SK-MEL-5 (cell line): ENCODE measurements at regions not wholly inside any gene's neighbourhood (a gene's known extent, or its start where the extent isn't known, plus 50 kb on each side); places are given as distances from the start of the nearest gene placed in this dataset.

ENCODE experiments used
- DNase-seq: peaks from one replicate; pipeline ENCODE4 v3.0.0-alpha.2; 2016; ENCODE audit warnings: low read depth, low spot score
- in situ Hi-C: cut with HindIII; loops from 2 replicates; pipeline ENCODE4 v1.10.0; 2016; ENCODE audit warnings: low sequenced_read_pairs, high pct_unique_total_duplicates, low pct_unique_long_range_greater_than_20kb

DNA sequence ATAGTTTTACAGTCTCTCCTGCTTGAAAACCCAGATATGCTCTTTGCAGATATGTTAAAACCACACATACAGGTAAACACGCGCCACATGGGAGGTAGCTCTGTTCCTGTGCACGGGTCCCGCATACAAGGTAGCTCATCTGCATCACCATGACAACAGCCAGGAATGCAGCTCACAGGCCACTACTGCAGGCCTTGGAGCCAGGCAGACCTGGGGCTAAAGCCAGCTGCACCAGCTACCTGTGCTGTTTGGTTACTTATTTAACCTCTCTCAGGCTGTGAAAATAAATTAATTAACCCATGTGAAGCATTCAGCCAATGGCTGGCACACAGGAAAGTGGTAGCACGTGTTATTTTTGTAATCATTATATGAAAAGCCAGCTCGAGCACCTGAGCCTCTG, 428.3 kb downstream of the TNS3 start:
- in situ Hi-C loops: no loop called here
- DNase-seq: no peak

GRCh38 chr7:47153058-47153457, 428.9 kb downstream of the TNS3 start:
- DNase-seq: no peak
- in situ Hi-C loops: no loop called here

GRCh38 chr7:47152307-47152706, 429.6 kb downstream of the TNS3 start:
- no peak for DNase-seq
- in situ Hi-C loops: no loop called here

DNA sequence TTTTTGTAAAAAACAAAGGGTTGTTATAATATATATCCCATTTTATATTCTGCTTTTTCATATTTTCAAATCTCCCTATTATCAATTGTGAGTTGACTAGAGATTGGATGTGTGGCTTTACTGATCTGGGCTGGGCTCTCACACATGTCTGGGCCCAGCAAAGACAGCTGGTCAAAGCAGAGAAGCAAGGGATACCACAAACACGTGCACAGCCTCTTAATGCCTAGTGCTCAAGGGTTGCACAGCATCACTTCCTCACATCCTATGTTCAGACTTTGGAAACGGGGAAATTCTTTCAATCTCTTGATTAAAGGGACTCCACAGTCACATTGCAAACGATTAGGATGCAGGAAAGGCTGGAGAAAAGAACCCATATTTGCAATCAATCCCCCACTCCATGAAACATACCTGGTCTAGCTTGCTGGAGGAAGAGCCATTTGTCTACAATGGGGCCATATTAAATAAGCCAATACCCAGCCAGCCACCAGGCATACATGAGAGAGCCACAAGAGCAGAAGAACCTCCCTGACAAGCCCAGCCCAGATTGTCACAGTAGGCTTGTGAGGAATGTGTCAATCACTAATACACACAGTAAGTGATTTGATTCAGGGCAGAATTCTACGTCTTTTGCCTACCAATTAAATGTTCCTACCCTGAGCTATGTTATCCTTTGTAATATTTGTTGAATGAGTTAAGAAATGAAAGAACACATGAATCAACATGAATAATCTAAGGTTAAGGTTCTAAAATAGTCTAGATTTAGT, 431.2 kb downstream of the TNS3 start:
- DNase-seq: no peak
- in situ Hi-C loops: no loop called here

GRCh38 chr7:47149971-47150370, 431.9 kb downstream of the TNS3 start:
- in situ Hi-C loops: no loop called here

DNA sequence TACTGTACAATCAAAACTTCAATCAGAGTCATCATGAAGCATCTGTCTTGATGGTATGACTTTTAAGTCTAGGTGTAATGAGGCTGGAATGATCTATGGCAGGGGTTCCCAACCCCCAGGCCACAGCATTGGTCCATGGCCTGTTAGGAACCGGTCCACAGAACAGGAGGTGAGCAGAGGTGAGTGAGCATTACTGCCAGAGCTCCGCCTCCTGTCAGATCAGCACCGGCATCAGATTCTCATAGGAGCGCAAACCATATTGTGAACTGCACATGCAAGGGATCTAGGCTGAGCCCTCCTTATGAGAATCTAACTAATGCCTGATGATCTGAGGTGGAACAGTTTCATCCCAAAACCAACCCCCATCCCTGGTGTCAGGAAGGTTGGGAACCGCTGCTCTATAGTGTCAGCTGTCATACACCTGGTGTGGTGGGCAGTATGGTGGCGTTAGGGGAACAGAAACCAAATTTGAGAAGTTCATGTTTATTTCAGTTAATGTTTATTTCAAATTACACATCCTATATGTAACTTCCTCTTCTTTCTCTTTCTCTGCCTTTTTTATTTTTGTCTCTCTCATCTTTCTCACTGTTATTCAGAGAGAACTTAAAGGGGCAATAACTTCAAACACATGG, 432.6 kb downstream of the TNS3 start:
- in situ Hi-C loops: no loop called here
- DNase-seq: no peak

More at GRCh38 chr7:47149971-47150370, 431.9 kb downstream of the TNS3 start:
- DNase-seq: no peak

DNA sequence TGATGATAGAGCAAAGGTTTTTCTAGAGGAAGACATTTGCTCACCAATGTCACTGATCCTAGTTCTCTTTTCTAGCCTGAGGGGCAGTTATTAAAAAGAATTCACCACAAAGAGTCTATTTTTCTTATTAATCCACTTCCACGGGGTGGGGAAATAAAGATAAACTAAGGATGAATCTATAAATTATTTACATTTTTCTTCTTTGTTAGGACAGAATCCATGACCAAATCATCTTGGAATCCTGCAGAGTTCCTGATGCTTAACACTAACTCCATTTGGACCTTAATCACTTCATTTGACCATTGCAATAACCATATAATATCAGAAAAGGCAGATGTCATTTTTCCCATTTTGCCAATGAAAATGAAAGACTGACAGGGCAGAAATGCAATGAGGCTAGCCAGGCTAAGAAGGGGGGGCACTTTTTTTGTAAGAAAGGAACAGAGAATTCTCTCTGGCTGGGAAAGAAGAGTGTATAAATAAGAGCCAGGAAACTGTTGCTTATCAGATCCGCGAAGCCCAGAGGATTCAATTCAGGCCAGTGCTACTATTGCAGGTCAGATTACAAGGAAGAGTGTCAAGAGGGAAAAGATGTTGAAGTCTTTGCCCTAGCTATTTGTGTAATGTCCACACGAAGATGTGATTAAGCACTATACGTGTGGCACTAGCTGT, 433.2 kb downstream of the TNS3 start:
- no peak for DNase-seq
- in situ Hi-C loops: no loop called here

GRCh38 chr7:47147213-47147631, 434.7 kb downstream of the TNS3 start:
- in situ Hi-C loops: no loop called here
- DNase-seq: no peak

- in situ Hi-C loops: no loop called here
- DNase-seq: no peak
Observed at GRCh38 chr7:47145982-47146381, 435.9 kb downstream of the TNS3 start.

DNA sequence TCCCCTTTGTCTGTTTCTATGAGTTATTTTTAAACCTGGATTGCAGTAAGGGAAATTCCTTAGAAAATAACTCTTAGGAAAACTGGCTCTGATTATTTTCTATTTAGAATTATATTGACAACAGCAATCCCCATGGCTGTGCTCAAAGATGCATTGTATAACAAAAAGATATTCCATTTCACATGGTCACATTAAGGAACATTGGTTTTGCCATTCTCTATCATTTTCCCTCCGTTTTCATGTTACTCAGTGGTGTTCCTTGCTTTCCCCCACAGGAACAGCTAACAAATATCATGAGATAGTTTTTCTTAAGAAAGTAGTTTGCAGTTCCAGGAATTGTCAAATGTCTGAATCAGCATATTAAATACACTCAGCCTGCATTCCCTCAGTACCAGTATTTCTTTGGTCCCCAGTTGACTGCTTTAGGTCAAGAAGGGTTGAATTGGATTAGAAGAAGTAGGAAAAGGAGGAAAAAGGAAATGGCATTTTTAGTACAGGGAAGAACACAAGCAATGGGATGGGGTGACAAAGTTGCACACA, 436.7 kb downstream of the TNS3 start:
- in situ Hi-C loops: no loop called here
- no peak for DNase-seq

DNA sequence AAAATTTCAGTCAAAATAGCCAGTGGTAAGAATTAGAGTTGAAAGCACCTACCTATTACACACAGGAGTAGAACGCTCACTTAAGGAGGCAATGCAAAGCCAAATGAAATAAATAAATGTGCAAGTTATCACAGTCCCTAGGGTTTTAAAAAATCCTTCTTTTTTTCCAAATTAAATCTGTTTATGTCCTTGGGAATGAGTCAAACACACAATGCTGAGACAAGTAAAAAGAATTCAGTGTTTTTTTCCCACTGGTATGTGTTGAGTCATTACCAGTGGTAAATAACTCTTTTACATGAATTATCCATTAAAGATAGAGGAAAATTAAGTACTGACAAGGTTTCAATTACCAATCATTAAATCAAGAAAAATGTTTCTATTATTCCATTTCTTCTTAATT, 438.6 kb downstream of the TNS3 start:
- in situ Hi-C loops: no loop called here
- no peak for DNase-seq

- in situ Hi-C loops: no loop called here
- no peak for DNase-seq
Observed at GRCh38 chr7:47142867-47143175, 439.1 kb downstream of the TNS3 start.

DNA sequence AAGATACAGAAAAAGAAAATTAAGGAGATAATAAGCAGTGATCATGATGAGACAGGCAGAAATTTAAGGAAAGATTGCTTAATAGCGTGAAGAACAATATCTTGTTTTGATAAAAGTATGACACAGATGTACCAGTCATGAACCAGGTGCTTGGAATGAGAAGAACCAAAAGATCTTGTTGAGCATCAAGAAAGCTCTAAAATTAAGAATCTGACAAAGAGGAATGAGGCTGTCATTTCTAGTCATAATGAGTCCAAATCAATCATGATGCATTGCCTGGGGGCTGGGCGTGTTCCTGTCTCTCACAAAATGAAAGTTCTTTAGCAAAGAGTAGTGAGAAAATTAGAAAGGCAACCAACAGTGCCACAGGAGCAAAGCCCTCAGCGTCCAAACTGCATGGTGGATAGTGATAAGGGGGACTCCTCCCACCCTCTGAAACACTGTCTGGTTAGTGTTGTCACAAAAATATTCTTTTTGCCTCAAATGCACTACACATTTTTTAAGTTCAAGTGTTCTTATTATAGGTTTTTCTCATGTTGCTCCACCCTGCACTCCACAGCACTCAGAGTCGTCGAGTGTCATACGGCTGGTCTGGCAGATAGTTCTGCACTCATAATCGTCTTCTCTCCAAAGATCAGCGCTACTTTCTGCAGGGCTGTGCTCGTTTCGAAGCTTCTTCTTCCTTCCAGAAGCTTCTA, 439.6 kb downstream of the TNS3 start:
- no peak for DNase-seq
- in situ Hi-C loops: no loop called here

- in situ Hi-C loops: no loop called here
- DNase-seq: no peak
Observed at GRCh38 chr7:47132471-47132870, 449.4 kb downstream of the TNS3 start.

DNA sequence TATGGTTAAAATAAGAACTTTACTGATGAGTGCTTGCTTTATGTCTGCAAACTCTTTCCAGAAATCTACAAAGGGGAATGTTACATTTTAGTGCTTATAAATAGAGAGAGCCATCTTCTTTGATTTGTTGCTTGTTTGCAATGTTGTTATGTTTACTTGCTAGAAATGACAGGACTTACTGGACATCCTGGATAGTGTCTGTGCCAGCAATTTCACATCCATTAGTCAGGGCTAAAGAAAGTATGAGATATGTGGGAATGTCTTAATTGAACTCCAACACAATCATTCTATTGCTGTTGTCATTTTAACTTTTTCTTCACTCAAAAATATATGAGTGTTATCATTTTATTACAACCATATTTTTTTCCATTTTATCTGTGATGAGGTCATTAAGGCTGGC, 453.2 kb downstream of the TNS3 start:
- DNase-seq: no peak
- in situ Hi-C loops: no loop called here

DNA sequence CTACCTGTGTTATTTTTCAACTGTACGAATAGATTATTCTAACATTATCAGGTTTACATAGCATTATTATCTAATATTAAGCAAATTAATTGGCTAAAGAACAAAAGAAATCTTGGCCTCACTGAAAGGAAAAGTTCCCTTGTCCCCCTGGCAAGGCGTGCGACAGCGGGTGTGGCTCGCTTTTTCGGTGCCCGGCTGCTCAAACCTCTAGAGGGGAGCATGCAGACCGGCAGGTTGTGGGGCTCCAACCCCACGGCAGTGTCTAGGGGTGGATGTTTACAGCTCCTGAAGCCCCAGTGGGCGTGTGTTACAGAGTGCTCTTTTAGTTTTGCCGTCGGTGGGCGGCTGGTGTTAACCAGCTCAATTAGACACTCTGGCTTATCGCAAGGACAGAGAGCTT, 456.4 kb downstream of the TNS3 start:
- no peak for DNase-seq
- in situ Hi-C loops: no loop called here

GRCh38 chr7:47119261-47119865, 462.5 kb downstream of the TNS3 start:
- DNase-seq: no peak
- in situ Hi-C loops: no loop called here

GRCh38 chr7:47104206-47104549, 477.7 kb downstream of the TNS3 start:
- DNase-seq: peak; percentile 15
- in situ Hi-C loops: no loop called here
